Ishikawa (cell line): ENCODE measurements at regions not wholly inside any gene's neighbourhood (a gene's known extent, or its start where the extent isn't known, plus 50 kb on each side); places are given as distances from the start of the nearest gene placed in this dataset.
"Not testable (repeated sequence)": the region's sequence is repeated elsewhere in the genome, so short reads cannot be mapped to it uniquely, and the experiment has no call there.

Experiments used
- CREB1 ChIP-seq: IDR thresholded peaks from 2 replicates; pipeline ENCODE4 v1.6.1; 2012; ENCODE audit warnings: low read depth
- EP300 ChIP-seq: IDR thresholded peaks from 2 replicates; pipeline ENCODE4 v1.6.1; 2012; ENCODE audit warnings: borderline replicate concordance
- REST ChIP-seq: IDR thresholded peaks from 2 replicates; pipeline ENCODE4 v1.6.1; 2012; ENCODE audit warnings: low read depth, mild to moderate bottlenecking

GRCh38 chr4:170194794-170195193 is 105.0 kb upstream of the AADAT start:
- TF ChIP-seq EP300, REST, CREB1: not testable (repeated sequence)
